HEK293 (cell line): ENCODE measurements at regions not wholly inside any gene's neighbourhood (a gene's known extent, or its start where the extent isn't known, plus 50 kb on each side); places are given as distances from the start of the nearest gene placed in this dataset.

ENCODE experiments used
- ATF2 ChIP-seq: fragments of 450-650 bp; formaldehyde crosslinking; IDR thresholded peaks from 2 replicates; pipeline ENCODE4 v1.5.1; 2016; ENCODE audit warnings: missing biosample characterization, missing genetic modification characterization, low read depth
- CTCF ChIP-seq: fragments of 450-650 bp; formaldehyde crosslinking; IDR thresholded peaks from 2 replicates; pipeline ENCODE4 v1.5.1; 2016; ENCODE audit warnings: missing biosample characterization, missing genetic modification characterization
- GLIS1 ChIP-seq: fragments of 450-650 bp; formaldehyde crosslinking; IDR thresholded peaks from 2 replicates; pipeline ENCODE4 v1.5.1; 2016; ENCODE audit warnings: missing biosample characterization, missing genetic modification characterization
- SCRT1 ChIP-seq: fragments of 450-650 bp; formaldehyde crosslinking; IDR thresholded peaks from 2 replicates; pipeline ENCODE4 v1.5.1; 2016; ENCODE audit warnings: missing biosample characterization, missing genetic modification characterization, borderline replicate concordance
- ZNF239 ChIP-seq: fragments of 450-650 bp; formaldehyde crosslinking; IDR thresholded peaks from 2 replicates; pipeline ENCODE4 v1.5.1; 2016; ENCODE audit warnings: missing biosample characterization, missing genetic modification characterization
- ZNF394 ChIP-seq: fragments of 450-650 bp; formaldehyde crosslinking; IDR thresholded peaks from 2 replicates; pipeline ENCODE4 v1.5.1; 2016; ENCODE audit warnings: missing biosample characterization, missing genetic modification characterization, mild to moderate bottlenecking, moderate library complexity, borderline replicate concordance

GRCh38 chr2:196510246-196510645 lies 129.3 kb upstream of the CCDC150 start:
- TF ChIP-seq ZNF239 (no peak), CTCF (no peak), ATF2 (no peak), ZNF394 (tag by site-specific recombination) (no peak), GLIS1 (tag by site-specific recombination) (no peak), SCRT1 (tag by site-specific recombination) (no peak)
